ENCODE measurements at regions not wholly inside any gene's neighbourhood (a gene's known extent, or its start where the extent isn't known, plus 50 kb on each side); places are given as distances from the start of the nearest gene placed in this dataset.

- H3K27ac Mint-ChIP-seq = no peak overlapping the region
- H3K79me2 ChIP-seq (ENCODE audit: insufficient read depth, low read length) = no peaks in the 10 kb centered on the region
- no peak overlapping the region for H2BK15ac ChIP-seq (ENCODE audit: low read depth, low read length)
- no CpG with 5 or more reads among the region's 4 CpGs for WGBS (ENCODE audit: extremely low coverage, insufficient read length, low lambda C conversion rate)
- H3K9me3 Mint-ChIP-seq = no peaks in the 10 kb centered on the region
- H3K27me3 Mint-ChIP-seq (ENCODE audit: low read depth) = no peaks in the 10 kb centered on the region; the same call in 1 of the 2 replicates
- no peak overlapping the region for H4K5ac ChIP-seq (ENCODE audit: insufficient read length, low read depth, low read length)
- H3K4ac ChIP-seq (ENCODE audit: low read depth, low read length) = no peak overlapping the region
- H3K36me3 Mint-ChIP-seq (ENCODE audit: insufficient read depth in 1 of 3, low read depth in 3 of 3) = no peaks in the 10 kb centered on the region
- no peak overlapping the region for H3K14ac ChIP-seq (ENCODE audit: insufficient read depth, low read length)
- no peak overlapping the region for H2AK5ac ChIP-seq (ENCODE audit: insufficient read length, low read length)
- TF ChIP-seq CTCF (conservative IDR thresholded peaks at IDR 0.05) = no peak
- no peak overlapping the region for H3K56ac ChIP-seq (ENCODE audit: insufficient read length, low read depth, low read length)
- H2BK20ac ChIP-seq (ENCODE audit: low read depth, low read length, poor library complexity, severe bottlenecking) = no peak overlapping the region
- no peaks in the 10 kb centered on the region for H3K79me1 ChIP-seq (ENCODE audit: insufficient read depth, low read depth, low read length, poor library complexity, severe bottlenecking)
- H2AFZ ChIP-seq (ENCODE audit: low read length) = no peak overlapping the region
- H3K4me2 ChIP-seq (ENCODE audit: insufficient read depth, insufficient read length, low read length) = no peak overlapping the region
- no peaks in the 10 kb centered on the region for H4K20me1 ChIP-seq (ENCODE audit: control insufficient read depth, insufficient read depth, insufficient read length)
- H3K4me3 Mint-ChIP-seq = no peak overlapping the region
- H3K9ac ChIP-seq (ENCODE audit: extremely low read depth, insufficient read length, low read length) = no peak overlapping the region
- H4K8ac ChIP-seq (replicated peaks; ENCODE audit: insufficient read length, low read depth, low read length) = no peak overlapping the region
- H3K27me3 ChIP-seq (ENCODE audit: insufficient read depth, low read length) = no peaks in the 10 kb centered on the region
- H4K91ac ChIP-seq (ENCODE audit: insufficient read length, low read depth, low read length) = no peak overlapping the region
- DNase-seq = no peak
- 0 out of 4 replicates have a peak, but pooled peaks cover 0 to 2% of the 10 kb centered on the region in 2 experiments for H3K4me1 Mint-ChIP-seq
- H3T11ph ChIP-seq (ENCODE audit: low read length) = no peak overlapping the region
- no peak overlapping the region for H3K18ac ChIP-seq (ENCODE audit: insufficient read length, low read depth, low read length)
- H2BK5ac ChIP-seq (ENCODE audit: insufficient read length, low read length) = no peak overlapping the region
- no peak overlapping the region for H3K27ac ChIP-seq (ENCODE audit: insufficient read length, low read depth, low read length)
- no peak overlapping the region for H2BK12ac ChIP-seq (ENCODE audit: insufficient read length, low read depth, low read length)
- no peak overlapping the region for H3K23ac ChIP-seq (ENCODE audit: insufficient read length, low read depth, low read length)
- H2BK120ac ChIP-seq (ENCODE audit: low read depth, low read length, poor library complexity, severe bottlenecking) = no peak overlapping the region
- peaks cover 4% of the 10 kb centered on the region; the same call in 1 of the 2 replicates for H3K4me1 ChIP-seq (ENCODE audit: insufficient read depth, low read length)
- no peaks in the 10 kb centered on the region for H3K23me2 ChIP-seq (ENCODE audit: insufficient read length, low read depth, low read length, poor library complexity, severe bottlenecking)
- H3K9me3 ChIP-seq (ENCODE audit: control insufficient read depth, low read depth, low read length) = no peaks in the 10 kb centered on the region
Measured at GRCh38 chr11:131138731-131139130, 222.5 kb upstream of the SNX19 start.

Data from H9 (cell line).